ENCODE measurements at regions not wholly inside any gene's neighbourhood (a gene's known extent, or its start where the extent isn't known, plus 50 kb on each side); places are given as distances from the start of the nearest gene placed in this dataset.

DNA sequence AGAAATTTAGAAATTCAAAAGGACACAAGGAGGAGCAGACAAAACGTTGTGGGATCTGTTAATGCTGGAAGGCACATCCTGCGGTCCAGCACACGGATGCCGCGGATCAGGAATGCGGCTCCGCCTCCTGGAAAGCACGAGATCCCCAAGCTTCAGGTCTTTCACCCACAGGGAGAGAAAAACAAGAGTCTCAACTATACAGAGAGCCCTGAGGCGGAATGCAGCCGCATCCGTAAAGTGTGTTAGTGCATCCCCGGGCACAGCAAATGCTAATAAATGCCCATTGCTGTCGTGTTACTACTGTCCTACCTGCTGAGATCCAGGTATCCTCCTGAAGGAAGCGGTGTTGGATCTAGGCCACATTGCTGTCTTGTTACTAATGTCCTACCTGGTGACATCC lies 303.9 kb downstream of the EIPR1 start:
- DNase-seq (ENCODE audit: low spot score): no peak
- intact Hi-C loops (cut with DNase I): no loop called here

DNA sequence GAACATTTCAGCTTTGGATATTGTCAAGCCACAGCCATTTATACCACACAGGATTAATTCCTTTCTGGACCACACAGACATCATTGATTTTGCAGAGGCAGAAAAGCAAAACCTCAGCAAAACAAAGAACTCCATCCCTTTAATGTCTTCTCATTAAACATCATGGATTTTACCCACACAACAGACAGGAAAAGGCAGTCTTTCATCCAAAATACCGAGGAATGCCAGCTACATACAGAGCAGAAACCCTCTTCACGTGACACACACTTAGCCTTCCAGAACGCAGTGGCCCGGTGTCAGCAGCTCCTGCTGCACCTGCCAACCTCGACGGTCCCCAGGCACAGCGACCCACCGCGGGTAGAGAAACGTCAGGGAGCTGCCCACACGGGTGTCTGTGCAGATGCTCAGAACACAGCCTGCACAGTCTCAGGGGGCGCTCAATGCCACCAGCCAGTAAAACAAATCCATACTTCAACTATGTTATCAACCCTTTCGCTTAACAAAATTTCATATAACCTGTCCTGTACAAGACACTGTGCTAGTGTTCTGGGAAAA lies 304.5 kb downstream of the EIPR1 start:
- no peak for DNase-seq (ENCODE audit: low spot score)
- intact Hi-C loops (cut with DNase I): no loop called here

DNA sequence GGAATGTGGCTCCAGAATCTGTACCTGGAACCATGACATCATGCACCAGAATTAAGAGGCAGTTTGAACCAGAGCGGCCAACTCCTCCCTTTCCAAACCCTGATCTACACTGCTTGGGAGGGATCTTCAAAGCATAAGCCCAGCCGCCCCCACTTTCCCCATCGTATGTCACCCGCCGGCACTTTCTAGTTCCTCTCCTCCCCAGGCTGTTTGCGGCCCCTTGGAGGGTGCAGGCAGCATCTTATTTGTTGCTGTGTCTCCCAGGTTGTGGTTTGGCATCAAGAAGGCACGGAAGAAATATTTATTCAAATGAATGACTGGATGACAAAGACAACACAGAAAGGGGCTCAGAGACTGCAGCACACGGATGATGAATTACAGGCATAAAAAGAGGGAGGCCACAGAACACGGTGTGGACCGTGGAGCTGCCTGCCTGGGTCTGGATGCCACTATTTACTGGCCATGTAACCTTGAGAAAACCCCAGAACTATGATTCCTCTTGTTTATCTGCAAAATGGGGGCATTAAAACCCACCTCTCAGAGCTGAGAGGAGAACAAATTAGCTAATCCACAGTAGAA lies 305.8 kb downstream of the EIPR1 start:
- intact Hi-C loops (cut with DNase I): no loop called here
- no peak for DNase-seq (ENCODE audit: low spot score)

DNA sequence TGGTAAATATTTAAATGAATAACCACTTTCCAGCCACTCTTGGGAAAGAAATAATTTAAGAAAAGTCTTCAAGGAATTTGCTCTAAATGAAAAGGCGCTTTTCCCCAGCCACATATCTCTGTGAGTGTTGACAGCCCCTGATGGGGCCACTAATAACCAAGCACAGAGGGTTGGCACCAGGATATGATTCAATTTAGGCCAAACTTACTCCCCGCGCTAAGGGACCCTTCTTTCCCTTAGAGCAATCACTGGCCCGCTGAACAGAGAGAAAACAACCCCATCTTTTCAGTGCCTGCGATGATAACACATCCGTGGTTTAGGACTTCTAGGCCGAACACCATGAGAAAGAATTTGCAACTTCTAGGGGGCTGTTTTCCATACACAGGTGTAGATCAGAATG lies 310.8 kb downstream of the EIPR1 start:
- DNase-seq (ENCODE audit: low spot score): no peak
- intact Hi-C loops (cut with DNase I): no loop called here

DNA sequence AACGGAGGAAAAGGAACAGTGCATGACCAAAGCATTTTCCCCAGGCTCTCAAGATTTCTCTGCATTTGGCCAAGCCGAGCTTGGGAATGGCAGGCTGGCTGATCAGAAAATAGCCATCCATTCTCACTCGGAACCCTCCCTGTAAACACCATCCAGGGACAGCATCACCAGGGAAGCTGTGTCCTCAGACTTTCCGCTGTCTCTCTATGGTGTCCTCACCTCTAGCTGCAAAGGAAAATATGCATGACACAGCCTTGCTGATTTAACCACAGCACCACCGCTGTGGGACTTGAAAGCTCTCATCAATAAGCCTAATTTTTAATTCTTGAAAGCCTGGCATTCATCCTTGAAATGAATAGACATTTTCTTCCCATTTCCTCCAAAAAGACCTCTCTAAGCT lies 311.7 kb downstream of the EIPR1 start:
- no peak for DNase-seq (ENCODE audit: low spot score)
- intact Hi-C loops (cut with DNase I): no loop called here

DNA sequence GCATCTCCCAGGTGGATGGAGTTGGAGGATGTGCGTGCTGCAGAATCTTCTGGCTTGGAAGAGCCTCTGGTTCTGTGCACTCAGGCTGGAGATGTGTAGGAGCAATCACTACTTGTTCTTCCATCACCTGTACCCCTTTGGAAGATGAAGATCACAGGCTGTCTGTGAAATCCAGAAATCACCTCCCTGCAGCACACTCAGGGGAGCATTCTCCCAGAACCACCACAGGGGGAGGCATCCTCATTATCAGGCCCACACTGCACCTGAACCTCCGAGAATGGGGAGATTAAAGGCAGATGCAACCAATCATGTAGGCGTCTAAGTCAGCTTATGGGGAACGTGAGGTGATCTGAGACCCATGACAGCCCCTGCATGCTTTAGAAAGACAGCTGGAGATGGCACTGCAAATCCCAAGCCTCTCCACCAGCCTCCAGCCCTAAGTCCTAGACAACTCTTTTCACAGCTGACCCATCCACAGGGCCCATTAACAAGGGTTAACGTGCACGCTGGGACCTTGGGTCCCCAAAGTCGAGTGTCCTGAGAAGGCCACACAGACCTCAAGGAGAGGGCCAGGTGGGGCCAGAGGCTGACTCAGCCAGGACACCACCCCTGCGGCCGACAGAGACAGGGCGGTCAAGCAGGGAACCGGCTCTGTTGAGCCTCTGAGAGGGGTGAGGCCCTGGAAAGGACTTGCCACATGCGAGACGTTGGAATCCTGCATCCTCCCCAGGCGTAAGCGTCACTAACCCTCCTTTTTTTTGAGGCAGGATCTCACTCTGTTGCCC lies 314.9 kb downstream of the EIPR1 start:
- intact Hi-C loops (cut with DNase I): no loop called here
- DNase-seq (ENCODE audit: low spot score): no peak

DNA sequence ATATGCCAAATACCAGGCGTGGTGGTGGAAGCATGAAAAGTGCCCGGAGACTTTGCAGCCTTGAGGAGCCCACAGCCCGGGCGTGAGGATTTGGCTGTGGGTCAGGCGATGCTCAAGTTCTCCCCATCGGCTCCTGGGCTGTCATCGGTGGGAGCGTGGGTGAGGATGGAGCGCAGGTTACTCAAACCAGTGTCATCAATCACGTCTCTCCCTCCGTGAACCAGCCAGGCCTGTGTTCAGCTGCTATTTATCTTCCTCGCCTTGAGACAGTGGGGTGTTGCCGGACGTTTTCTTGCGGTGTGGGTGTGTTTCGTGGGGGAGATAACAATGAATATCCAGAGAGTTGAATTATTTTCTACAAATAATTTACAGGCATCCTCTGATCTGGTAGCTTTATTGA lies 317.6 kb downstream of the EIPR1 start:
- intact Hi-C loops (cut with DNase I): no loop called here

DNA sequence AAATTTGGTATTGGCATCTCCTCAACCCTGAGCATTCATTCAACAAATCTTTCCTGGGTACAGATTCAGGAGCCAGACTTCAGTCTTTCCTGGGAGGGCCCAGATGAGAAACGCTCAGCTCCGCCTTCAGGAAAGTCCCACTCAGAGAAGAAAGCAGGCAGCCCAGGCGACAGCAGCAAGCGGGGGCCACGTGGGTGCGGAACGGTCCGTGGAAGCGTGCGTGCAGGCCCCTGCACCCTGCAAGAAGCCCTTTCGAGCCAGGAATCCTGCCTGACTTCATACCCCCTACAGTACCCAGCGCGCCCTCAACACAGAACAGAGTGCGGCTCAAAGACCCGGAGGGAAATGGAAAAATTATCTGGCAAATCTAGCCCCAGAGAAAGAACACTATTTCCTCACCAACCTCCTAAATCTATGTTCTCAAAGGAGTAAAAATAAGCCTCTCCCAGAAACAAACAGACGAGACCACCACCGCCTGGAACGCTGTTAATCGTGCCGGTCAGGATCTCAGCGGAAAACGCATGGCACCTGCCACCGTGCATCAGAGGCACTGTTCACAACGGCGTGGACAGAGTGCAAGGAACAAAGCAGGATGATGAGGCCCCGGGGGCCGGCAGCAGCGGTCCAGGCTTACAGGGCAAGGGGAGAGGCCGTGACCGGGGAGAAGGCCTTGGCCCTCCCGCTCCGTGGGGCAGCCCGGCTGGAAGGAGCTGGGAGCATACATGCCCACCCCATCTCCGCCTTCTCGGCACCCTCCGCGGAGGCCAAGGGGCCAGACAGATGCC lies 318.3 kb downstream of the EIPR1 start:
- no peak for DNase-seq (ENCODE audit: low spot score)
- intact Hi-C loops (cut with DNase I): no loop called here

More for the DNA sequence above, 317.6 kb downstream of the EIPR1 start:
- DNase-seq (ENCODE audit: low spot score): no peak

DNA sequence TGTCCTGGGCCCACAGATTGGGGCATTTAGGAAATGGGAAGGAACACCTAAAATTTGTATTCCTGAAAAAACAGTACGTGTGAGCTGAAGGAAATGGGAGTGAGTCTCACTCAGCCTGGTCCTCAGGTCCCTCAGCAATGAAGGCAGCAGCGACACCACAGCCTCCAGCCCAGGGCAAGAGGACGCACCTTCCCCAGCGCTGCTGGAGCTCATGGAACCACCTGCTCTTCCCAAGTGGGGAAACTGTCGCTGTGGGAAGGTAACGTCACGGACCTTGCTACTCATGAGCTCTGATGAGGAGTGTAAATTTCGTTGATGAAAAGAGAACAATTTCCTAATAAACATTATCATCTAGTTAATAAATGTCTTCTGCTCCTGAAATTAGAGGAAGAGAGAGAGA lies 323.6 kb downstream of the EIPR1 start:
- intact Hi-C loops (cut with DNase I): no loop called here
- no peak for DNase-seq (ENCODE audit: low spot score)

DNA sequence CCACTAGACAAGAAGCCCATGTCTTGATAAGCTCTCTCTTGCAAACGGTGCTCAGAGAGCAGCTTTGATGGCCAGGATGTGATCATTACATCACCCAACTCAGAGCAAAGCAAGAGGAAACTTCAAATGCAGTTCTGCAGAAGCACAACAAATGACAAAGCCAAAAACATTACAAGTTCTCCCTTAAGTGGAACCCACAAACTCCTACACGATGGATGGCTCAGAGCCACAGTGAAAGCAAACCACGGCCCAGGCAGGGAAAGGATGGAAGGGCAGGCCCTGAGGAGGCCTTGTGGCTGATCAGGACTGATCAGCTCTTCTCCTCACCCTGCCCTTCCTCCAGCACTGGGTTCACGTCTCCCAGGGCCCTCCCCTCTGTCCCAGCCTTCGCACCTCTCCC lies 326.4 kb downstream of the EIPR1 start:
- no peak for DNase-seq (ENCODE audit: low spot score)

DNA sequence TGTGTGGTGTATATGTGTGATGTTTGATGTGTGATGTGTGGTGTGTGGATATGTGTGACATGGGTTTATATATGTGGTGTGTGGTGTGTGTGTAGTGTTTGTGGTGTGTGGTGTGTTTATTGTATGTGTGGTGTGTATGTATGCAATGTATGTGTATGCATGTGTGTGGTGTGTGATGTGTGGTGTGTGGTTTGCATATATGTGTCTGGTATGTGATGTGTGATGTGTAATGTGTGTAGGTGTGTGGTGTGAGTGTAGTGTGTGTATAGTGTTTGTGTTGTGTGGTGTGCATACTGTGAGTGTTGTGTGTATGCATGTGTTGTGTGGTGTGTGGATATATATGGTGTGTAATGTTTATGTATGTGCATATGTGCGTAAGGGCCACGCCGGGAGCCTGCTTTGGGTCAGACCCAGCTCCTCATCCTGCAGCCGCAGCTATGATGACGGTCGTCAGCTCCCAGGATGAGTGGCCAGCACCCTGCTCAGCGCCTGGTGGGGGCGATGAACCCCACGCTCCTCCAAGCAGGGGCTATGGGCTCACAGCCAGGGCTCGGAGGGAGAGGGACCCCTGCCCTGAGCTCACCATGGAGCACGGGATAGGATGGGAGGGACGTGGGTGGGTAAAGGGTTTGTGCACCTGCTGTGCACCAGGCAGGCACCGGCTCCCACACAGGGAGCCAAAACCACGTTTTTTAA lies 331.3 kb downstream of the EIPR1 start:
- intact Hi-C loops (cut with DNase I): no loop called here
- DNase-seq (ENCODE audit: low spot score): no peak

More for the DNA sequence above, 326.4 kb downstream of the EIPR1 start:
- intact Hi-C loops (cut with DNase I): no loop called here

DNA sequence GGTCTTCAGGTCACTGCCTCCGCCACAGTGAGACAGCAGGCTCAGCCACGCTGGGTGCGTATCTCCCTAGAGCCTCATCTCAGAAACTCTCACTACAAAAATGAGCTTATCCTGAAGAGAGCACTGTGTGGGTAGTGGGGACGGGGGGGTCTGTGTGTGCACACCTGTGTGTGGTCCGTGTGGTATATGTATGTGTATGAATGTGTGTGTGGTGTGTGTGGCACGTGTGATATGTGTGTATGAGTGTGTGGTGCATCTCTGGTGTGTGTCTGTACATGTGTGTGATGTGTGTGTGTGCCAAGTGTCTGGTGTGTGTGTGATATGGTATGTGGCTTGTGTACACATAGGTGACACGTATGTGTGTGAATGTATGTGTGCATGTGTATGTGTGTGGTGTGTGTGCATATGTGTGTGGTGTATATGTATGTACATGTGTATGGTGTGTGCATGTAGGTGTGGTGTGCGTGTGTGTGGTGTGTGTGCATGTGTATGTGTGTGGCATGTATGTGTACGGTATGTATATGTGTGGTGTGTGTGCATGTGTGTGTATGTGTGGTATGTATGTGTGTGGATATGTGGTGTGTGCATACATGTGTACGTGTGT lies 332.2 kb downstream of the EIPR1 start:
- no peak for DNase-seq (ENCODE audit: low spot score)
- intact Hi-C loops (cut with DNase I): no loop called here

DNA sequence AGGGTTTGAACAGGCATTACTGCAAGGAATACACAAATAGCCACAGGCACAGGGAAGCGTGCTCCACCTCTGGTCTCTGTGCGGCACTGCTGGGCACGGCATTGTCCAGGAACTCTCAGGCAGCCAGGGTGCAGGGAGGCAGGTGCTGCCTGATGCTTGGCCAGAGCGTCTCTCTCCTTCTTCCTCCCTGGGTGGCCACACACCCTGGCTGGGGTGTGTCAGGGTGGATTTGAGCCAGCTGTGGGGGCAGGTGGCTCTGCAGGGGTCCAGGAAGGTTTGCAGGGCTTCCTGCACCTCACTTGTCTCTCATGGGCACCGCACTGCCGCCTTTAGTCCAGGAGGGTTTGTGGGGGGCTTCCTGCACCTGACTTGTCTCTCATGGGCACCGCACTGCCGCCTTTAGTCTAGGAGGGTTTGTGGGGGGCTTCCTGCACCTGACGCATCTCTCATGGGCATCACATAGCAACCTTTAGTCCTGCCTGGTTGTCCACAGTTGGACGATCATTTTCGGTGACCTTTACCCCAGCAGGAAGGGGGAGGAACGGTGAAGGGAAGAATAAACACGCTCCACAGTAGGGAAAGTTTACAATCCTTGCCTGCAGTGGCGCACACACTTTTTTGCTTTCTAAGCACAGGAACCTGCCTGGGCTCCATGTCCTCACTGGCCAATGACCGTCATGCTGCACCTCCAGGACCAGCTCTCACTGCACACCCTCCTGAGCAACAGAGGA lies 332.9 kb downstream of the EIPR1 start:
- intact Hi-C loops (cut with DNase I): no loop called here
- no peak for DNase-seq (ENCODE audit: low spot score)

DNA sequence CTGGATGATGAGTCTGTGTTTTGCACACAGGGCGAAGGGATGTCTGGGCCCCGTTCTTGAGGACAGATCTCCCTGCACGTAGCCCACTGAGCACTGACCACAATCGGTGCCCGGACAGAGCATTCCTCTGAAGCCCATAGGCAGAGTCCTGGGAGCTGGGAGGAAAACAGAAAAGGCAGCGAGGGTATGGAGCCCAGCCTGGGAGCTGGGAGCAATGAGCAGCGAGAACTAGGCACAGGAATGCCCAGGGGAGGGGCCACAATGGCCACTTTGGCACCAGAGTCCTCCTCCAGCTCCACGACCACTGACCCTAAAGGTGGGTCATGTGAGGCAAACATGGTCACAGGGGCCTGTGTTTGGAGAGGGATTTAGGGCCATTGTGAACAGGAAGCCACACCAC lies 333.9 kb downstream of the EIPR1 start:
- intact Hi-C loops (cut with DNase I): no loop called here
- no peak for DNase-seq (ENCODE audit: low spot score)

DNA sequence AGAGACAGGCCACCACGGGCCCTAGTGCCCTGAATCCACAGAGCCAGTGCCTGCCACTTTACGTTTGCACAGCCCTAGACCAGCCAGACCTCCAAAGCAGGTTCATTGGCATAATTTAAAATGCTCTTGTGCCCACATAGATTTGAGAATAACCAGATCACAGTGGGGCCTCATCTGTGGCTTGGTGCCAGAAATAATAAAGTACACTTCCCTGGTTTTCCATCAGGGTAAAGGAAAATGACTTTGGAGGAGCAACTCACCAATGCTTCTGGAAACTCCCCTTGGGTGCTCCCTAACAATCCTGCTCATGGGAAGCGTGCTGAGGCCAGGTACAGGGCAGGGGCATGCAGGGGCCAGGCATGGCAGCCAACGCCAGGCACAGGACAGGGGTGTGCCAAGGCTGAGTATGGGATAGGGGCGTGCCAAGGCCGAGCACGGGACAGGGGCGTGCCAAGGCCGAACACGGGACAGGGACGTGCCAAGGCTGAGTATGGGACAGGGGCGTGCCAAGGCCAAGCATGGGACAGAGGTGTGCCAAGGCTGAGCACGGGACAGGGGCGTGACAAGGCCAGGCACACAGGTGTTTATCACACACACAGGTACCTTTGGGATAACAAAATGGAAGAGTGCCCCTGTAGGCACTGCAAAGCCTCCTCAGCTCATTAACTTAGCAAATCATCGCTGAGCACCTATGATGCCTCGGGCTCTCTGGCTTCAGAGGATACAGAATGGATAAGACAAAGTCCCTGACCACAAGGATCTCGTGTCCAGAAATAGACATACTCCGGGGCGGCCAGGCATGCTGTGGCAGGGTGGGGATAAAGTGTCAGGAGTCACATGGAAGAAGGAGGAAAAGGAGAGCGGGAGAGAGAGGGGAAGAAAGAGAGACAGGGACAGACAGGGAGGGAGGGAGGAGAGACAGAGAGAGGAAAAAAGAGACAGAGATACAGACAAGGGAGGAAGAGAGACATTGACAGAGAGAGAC lies 334.7 kb downstream of the EIPR1 start:
- intact Hi-C loops (cut with DNase I): no loop called here
- DNase-seq (ENCODE audit: low spot score): no peak

DNA sequence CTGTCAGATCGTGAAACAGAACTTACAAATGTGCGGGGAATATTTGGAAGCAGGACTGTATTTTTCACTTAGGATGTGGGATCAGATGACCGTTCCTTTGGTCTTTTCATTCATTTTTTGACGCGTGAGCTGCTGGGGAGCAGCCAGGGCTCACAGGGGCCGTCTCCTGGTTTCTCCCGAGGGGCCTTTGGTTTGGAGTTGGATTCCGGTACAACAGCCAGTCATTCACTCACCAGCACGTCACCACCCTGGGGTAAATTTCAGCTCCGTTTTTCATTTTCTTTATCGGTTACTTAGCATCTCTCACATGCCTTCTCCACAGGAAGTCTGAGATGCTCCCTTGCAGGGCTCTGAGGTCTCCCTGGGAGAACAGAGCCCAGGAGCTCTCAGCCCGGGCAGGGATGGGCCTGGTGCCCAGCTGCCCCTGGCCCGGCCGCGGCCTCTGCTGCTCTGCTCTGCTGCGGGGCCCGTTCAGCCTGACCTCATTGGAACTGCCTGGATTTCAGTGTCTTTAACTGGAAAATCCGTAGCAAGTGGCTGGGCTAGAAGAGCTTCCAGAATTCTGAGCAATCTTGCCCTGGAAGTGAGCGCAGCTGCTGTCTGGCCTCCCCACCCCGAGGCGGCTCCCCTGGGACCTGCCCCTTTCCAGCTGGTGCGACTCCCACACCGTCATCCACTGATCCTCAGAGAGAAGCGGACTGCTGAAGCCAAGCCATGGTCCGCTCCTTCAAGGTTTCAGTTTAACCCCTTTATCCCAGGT lies 335.6 kb downstream of the EIPR1 start:
- intact Hi-C loops (cut with DNase I): no loop called here
- DNase-seq (ENCODE audit: low spot score): no peak

DNA sequence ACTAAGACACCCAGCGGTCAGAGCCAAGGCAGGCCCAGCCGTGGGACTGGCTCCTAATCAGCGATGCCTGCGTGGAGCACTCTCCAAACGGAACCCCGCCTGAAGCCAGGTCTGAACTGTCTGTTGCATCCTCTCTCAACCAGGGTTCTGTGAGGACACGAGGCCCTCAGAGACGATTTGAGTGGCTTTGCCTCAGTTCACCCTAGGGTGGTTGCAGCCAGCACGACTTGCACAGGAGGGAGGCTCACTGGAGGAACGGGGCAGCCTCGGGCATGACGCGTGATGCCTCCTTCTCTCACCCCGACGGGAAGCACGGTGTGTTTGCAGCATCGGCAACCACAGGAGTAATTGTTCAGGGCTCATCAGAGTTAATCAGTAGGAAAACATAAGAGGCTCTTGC lies 336.4 kb downstream of the EIPR1 start:
- no peak for DNase-seq (ENCODE audit: low spot score)
- intact Hi-C loops (cut with DNase I): no loop called here

Measured in cardiac septum (tissue), 1 donor.